Ovary (tissue), 7 donors: ENCODE measurements at regions not wholly inside any gene's neighbourhood (a gene's known extent, or its start where the extent isn't known, plus 50 kb on each side); places are given as distances from the start of the nearest gene placed in this dataset.

Experiments used
- DNase-seq, 5 donors: peaks; one replicate each; pipeline ENCODE4 v3.0.0-alpha.2; 2019 to 2020
- H3K27ac ChIP-seq, 2 donors: fragments of 200-600 bp; one replicate each; pipeline versions ENCODE4 v1.5.1 to v1.8.0; 2019 to 2022
- H3K27me3 ChIP-seq: fragments of 200-600 bp; one replicate; pipeline ENCODE4 v1.8.0; 2022
- H3K36me3 ChIP-seq: fragments of 200-600 bp; sonication (generic); one replicate; pipeline ENCODE4 v1.5.1; 2019
- H3K4me1 ChIP-seq: one replicate; pipeline ENCODE4 v1.8.1; 2013; ENCODE audit warnings: mild to moderate bottlenecking, moderate library complexity; ENCODE audit not compliant: insufficient read depth
- H3K4me3 ChIP-seq: fragments of 200-600 bp; sonication (generic); one replicate; pipeline ENCODE4 v1.5.1; 2017
- H3K9me3 ChIP-seq, 2 donors: fragments of 200-600 bp in 1 of 2; sonication (generic) in 1 of 2; one replicate each; pipeline versions ENCODE4 v1.5.1 to v1.8.1; 2013 to 2019; ENCODE audit warnings: mild to moderate bottlenecking in 1 of 2, moderate library complexity in 1 of 2
- EP300 ChIP-seq: sonication (generic); formaldehyde crosslinking; IDR thresholded peaks from one replicate; pipeline ENCODE4 v1.6.1; 2017; ENCODE audit warnings: antibody characterized with exemption
- POLR2A ChIP-seq: fragments of 450-650 bp; IDR thresholded peaks from one replicate; pipeline ENCODE4 v1.6.1; 2017; ENCODE audit warnings: antibody characterized with exemption, mild to moderate bottlenecking, moderate library complexity
- WGBS, 3 donors: extraction: QIAGEN DNeasy Blood & Tissue Kit in 1 of 3; methylation state at CpG; one replicate each; pipeline versions ENCODE4 v1.1.5 to v1.1.7; 2013 to 2017; 5-methylcytosine and 5-hydroxymethylcytosine counted together
- intact Hi-C, 4 donors: fragments of 100-400 bp; cut with DNase I; formaldehyde crosslinking; loops; one replicate each; pipeline versions ENCODE4 v1.11.0 to v1.15.1; 2022 to 2023
- TF ChIP-seq, protein P1 (sequence below), 3 donors: fragments of 450-650 bp in 2 of 3; fragments of 200-600 bp in 1 of 3; IDR thresholded peaks; one replicate each; pipeline versions ENCODE4 v1.5.1 to v1.8.0; 2016 to 2022; ENCODE audit warnings: antibody characterized with exemption in 3 of 3, mild to moderate bottlenecking in 1 of 3
- donor health status: DM: no; HTN: no; CAD: no; lungs with moderate emphysema.
- donor health status: DM: no; HTN: no; CAD: no.
- donor health status: Bipolar disorder and iron deficiency.
- donor health status: DM: no; HTN: no; CAD: no.
- donor health status: DM: yes; HTN: yes; CAD: no.

DNA sequence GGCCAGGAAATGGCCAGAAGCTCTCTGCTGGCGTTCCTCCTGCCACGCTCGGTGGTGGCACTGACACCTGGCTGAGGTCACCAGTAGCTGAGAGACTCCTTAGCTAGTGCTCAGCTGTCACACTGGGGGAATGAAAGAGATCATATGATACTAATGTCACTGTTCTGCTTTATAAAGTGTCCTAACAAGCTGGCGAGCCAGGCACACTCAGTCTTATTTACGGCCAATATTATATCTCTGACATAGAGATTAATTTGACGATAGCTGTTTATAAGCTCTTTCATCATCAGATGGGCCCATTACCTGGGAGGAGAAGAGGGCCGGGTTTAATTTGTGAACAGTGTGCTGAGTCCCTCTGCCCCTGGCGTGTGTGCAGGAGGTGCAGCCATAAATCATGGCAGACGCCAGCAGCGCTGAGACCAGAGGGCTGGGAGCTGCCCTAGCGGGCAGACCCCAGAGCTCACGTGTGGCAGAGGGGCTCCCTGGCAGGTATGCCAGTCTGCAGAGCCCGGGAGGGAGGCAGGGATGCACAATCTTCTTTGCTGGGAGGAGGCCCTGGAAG lies 246.5 kb downstream of the HAUS1 start:
- intact Hi-C loops: no loop called here
- Histone ChIP-seq H3K4me3 (no peak overlapping the region), H3K27me3 (no peaks in the 10 kb centered on the region), H3K27ac (no peak overlapping the region), H3K4me1 (no peaks in the 10 kb centered on the region), H3K9me3 (no peaks in the 10 kb centered on the region), H3K36me3 (no peaks in the 10 kb centered on the region)
- 58 to 65% (median 61%) methylated on average over 13 of the region's 13 CpGs for WGBS, 3 donors
- DNase-seq: no peak
- TF ChIP-seq, protein P1, sequence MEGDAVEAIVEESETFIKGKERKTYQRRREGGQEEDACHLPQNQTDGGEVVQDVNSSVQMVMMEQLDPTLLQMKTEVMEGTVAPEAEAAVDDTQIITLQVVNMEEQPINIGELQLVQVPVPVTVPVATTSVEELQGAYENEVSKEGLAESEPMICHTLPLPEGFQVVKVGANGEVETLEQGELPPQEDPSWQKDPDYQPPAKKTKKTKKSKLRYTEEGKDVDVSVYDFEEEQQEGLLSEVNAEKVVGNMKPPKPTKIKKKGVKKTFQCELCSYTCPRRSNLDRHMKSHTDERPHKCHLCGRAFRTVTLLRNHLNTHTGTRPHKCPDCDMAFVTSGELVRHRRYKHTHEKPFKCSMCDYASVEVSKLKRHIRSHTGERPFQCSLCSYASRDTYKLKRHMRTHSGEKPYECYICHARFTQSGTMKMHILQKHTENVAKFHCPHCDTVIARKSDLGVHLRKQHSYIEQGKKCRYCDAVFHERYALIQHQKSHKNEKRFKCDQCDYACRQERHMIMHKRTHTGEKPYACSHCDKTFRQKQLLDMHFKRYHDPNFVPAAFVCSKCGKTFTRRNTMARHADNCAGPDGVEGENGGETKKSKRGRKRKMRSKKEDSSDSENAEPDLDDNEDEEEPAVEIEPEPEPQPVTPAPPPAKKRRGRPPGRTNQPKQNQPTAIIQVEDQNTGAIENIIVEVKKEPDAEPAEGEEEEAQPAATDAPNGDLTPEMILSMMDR (IDR thresholded peaks at IDR 0.05): no peak
- TF ChIP-seq POLR2A (no peak), EP300 (no peak)

DNA sequence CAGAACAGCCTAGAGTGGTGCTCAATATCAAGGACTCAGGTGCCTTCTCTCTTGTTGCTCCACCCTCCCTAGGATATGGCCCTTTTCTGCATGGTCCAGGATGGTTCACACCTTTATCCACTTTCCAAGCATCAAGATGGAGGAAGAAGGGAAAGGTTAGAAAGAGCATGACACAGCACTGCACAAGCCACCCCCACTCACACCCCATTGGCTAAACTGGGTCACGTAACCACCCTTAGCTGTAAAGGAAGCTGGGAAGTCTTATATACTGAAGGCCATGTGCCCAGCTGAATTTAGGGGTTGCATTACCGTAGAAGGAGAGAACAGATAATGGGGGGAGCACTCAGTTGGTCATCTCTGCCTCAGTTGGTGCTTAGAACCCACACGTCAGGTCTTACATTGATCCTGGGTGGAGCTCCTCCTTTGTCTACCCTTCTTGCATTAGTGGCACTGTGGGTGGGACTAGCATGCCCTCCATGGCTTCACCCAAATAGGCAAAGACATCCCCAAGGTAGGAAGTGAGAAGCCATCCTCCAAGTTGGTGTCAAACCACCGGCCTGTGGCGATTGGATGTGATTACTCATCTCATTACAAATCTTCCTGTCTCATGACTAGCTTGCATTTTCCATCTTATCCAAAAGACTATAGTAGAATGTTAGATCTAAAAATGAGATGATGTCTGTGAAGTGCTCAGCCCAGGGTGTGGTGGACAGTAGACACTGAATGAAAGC lies 248.5 kb downstream of the HAUS1 start:
- Histone ChIP-seq H3K4me3 (no peak overlapping the region), H3K36me3 (no peaks in the 10 kb centered on the region), H3K4me1 (no peaks in the 10 kb centered on the region), H3K27ac (no peak overlapping the region), H3K27me3 (no peaks in the 10 kb centered on the region), H3K9me3 (no peaks in the 10 kb centered on the region)
- WGBS, 3 donors: 90 to 92% (median 91%) methylated on average over 5 of the region's 5 CpGs
- no peak for TF ChIP-seq POLR2A
- TF ChIP-seq, protein P1 (IDR thresholded peaks at IDR 0.05): no peak
- TF ChIP-seq EP300: no peak
- DNase-seq: no peak
- intact Hi-C loops: no loop called here

DNA sequence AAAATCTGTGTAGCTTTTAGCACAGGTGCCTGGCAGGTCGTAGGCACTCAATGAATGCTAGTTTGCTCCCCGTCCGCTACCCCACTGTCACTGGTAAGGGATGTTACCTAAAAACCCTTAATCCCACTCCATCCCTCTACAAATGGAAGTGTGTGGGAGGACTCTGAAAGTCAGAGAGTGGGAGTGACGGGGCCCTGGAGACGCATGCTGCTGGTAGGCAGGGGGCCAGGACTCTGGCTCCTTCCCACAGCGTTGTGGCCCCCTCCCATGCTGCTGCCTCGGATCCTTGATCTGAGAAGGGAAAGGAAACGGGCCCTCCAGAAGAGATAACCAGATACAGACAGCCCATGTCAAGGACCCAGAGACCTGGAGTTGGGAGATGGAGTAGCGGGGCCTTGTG lies 249.3 kb downstream of the HAUS1 start:
- Histone ChIP-seq H3K27me3 (no peaks in the 10 kb centered on the region), H3K36me3 (no peaks in the 10 kb centered on the region), H3K9me3 (no peaks in the 10 kb centered on the region), H3K4me1 (no peaks in the 10 kb centered on the region), H3K27ac (no peak overlapping the region), H3K4me3 (no peak overlapping the region)
- no peak for DNase-seq
- TF ChIP-seq, protein P1 (IDR thresholded peaks at IDR 0.05): no peak
- TF ChIP-seq EP300 (no peak), POLR2A (no peak)
- WGBS, 3 donors: 49 to 59% (median 57%) methylated on average over 9 of the region's 9 CpGs
- intact Hi-C loops: no loop called here

DNA sequence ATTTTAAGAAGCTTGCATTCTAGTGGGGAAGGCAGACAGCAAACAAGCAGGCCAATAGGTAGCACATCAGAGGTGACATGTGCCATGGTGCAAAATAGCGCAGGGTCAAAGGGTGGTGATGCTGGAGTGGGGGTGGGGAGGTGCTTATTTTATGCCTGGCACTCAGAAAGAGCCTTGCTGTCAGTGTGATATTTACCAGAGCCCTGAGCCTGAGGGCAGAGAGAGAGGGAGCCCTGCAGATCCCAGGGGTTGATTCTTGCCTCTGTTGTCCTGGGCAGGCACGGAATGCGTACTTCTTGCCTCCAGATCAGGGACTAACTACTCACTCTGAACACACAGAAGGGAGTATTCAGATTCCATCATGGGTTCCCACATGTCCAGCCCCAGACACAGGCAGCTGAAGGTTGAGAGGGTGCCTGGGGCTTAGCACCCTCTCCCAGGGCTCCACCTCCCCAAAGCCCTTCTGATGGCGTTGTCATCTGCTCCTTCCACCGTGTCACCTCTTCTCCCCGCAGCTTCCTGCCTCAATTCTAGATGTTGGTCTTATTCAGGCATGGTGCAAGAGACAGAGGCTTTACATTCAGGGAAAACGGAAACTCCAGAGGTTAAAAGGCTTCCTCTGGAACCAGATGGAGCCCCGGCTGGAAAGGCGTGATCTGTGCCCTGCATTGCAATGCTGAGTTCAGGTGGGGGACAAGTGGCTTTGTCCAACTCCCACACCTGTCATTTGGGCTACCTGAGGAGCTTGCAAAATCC lies 252.3 kb downstream of the HAUS1 start:
- no peaks in the 10 kb centered on the region for H3K4me1 ChIP-seq
- no peaks in the 10 kb centered on the region for H3K9me3 ChIP-seq
- DNase-seq: no peak
- intact Hi-C loops: no loop called here
- no peaks in the 10 kb centered on the region for H3K36me3 ChIP-seq
- TF ChIP-seq EP300 (no peak), POLR2A (no peak)
- TF ChIP-seq, protein P1 (IDR thresholded peaks at IDR 0.05): no peak
- no peak overlapping the region for H3K4me3 ChIP-seq
- no peak overlapping the region for H3K27ac ChIP-seq
- 74 to 85% (median 82%) methylated on average over 9 of the region's 9 CpGs for WGBS, 3 donors
- H3K27me3 ChIP-seq: no peaks in the 10 kb centered on the region
